PC-3 (cell line): ENCODE measurements at regions not wholly inside any gene's neighbourhood (a gene's known extent, or its start where the extent isn't known, plus 50 kb on each side); places are given as distances from the start of the nearest gene placed in this dataset.
"Not testable (repeated sequence)": the region's sequence is repeated elsewhere in the genome, so short reads cannot be mapped to it uniquely, and the experiment has no call there.

Experiments used
- CTCF ChIP-seq: fragments of 300-600 bp; sonication (generic); conservative IDR thresholded peaks from 2 replicates; pipeline ENCODE4 v1.5.1; 2017; ENCODE audit warnings: antibody characterized with exemption, low read depth, mild to moderate bottlenecking, low read length
- EZH2 ChIP-seq: fragments of 300-600 bp; sonication (generic); IDR thresholded peaks from one replicate; pipeline ENCODE4 v1.6.1; 2017; ENCODE audit warnings: antibody characterized with exemption, mild to moderate bottlenecking, low read length; ENCODE audit not compliant: unreplicated experiment
- EZH2phosphoT487 ChIP-seq: fragments of 300-600 bp; sonication (generic); IDR thresholded peaks from 2 replicates; pipeline ENCODE4 v1.6.1; 2018; ENCODE audit warnings: mild to moderate bottlenecking, antibody characterized with exemption, low read length, borderline replicate concordance

GRCh38 chr9:94388011-94388406, 59.6 kb upstream of the NUTM2F start:
- not testable (repeated sequence) for TF ChIP-seq CTCF, EZH2, EZH2phosphoT487
